H1 (cell line): ENCODE measurements at regions not wholly inside any gene's neighbourhood (a gene's known extent, or its start where the extent isn't known, plus 50 kb on each side); places are given as distances from the start of the nearest gene placed in this dataset.

Experiments
- EZH2 ChIP-seq: fragments of 200-600 bp; sonication (generic); IDR thresholded peaks from 2 replicates; pipeline ENCODE4 v1.7.1; 2012; ENCODE audit warnings: low read depth, mild to moderate bottlenecking, moderate library complexity, low read length, inconsistent platforms; ENCODE audit not compliant: severe bottlenecking
- PHF8 ChIP-seq: fragments of 200-600 bp; sonication (generic); conservative IDR thresholded peaks from 2 replicates; pipeline ENCODE4 v1.7.1; 2012; ENCODE audit warnings: low read depth, mild to moderate bottlenecking, inconsistent platforms, low read length, moderate library complexity
- POLR2A ChIP-seq, 2 experiments: IDR thresholded peaks; 1 replicate in 1 of 2; 2 replicates in 1 of 2; pipeline ENCODE4 v1.6.1; 2011; ENCODE audit warnings: low read depth in 2 of 2, low read length in 2 of 2, mild to moderate bottlenecking in 2 of 2; ENCODE audit errors: control extremely low read depth in 1 of 2
- POLR2AphosphoS5 ChIP-seq: IDR thresholded peaks from 2 replicates; pipeline ENCODE4 v1.6.1; 2011; ENCODE audit warnings: low read depth, low read length
- RXRA ChIP-seq: IDR thresholded peaks from 2 replicates; pipeline ENCODE4 v1.6.1; 2011; ENCODE audit warnings: low read depth, mild to moderate bottlenecking, low read length, moderate library complexity; ENCODE audit not compliant: insufficient read depth
- TAF1 ChIP-seq: IDR thresholded peaks from 2 replicates; pipeline ENCODE4 v1.6.1; 2011; ENCODE audit warnings: mild to moderate bottlenecking, low read depth, low read length
- TF ChIP-seq, protein P1 (sequence below): IDR thresholded peaks from 2 replicates; pipeline ENCODE4 v1.6.1; 2012; ENCODE audit warnings: inconsistent platforms

DNA sequence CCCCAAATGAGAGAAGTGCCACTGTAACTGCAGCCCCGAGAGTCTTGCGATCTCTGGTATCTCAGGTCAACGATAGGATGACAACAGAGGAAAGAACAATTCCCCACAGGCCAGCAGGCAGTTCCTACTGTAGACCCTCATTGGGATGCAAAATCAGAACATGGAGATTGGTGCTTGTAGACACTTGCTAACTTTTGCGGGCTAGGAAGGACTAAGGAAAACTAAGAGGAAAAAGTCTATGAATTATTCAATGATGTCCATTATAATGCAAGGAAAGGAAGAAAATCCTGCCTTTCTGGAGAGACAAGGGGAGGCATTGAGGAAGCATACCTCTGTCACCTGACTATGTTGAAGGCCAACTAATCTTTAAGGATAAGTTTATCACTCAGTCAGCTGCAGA, 51.9 kb upstream of the CWC22 start:
- TF ChIP-seq POLR2AphosphoS5 = no peak
- no peak; a peak in 1 of 3 replicates for TF ChIP-seq POLR2A (IDR thresholded peaks at IDR 0.05; ENCODE audit: control extremely low read depth in 1 of 2, low read depth in 2 of 2, low read length in 2 of 2)
- no peak for TF ChIP-seq PHF8
- TF ChIP-seq EZH2 = no peak
- no peak for TF ChIP-seq RXRA
- TF ChIP-seq, protein P1, sequence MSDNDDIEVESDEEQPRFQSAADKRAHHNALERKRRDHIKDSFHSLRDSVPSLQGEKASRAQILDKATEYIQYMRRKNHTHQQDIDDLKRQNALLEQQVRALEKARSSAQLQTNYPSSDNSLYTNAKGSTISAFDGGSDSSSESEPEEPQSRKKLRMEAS = no peak
- no peak for TF ChIP-seq TAF1
